A549 (cell line): ENCODE measurements at regions not wholly inside any gene's neighbourhood (a gene's known extent, or its start where the extent isn't known, plus 50 kb on each side); places are given as distances from the start of the nearest gene placed in this dataset.

Experiments used
- ATAC-seq, 2 experiments: fragments of 200-7000 bp in 1 of 2; fragments of >200 bp in 1 of 2; cut with Nextera tagmentation in 1 of 2; cut with Tn5 transposase in 1 of 2; 3 replicates each; pipeline versions ENCODE4 v1.8.0 to v1.9.1; 2018 to 2020; ENCODE audit warnings: mild to moderate bottlenecking in 1 of 2, moderate library complexity in 1 of 2
- CTCF ChIA-PET: fragments of 300-600 bp; sonication (Branson Sonifier 250); formaldehyde crosslinking; extraction: SDS; loops from one replicate; lab custom pipeline; 2021; ENCODE audit warnings: antibody characterized with exemption, inconsistent platforms; lab: Yijun Ruan, JAX
- POLR2A ChIA-PET: fragments of 350-600 bp; formaldehyde crosslinking; extraction: SDS; loops from one replicate; lab custom pipeline; 2021; ENCODE audit warnings: antibody characterized with exemption, inconsistent platforms; lab: Yijun Ruan, JAX
- DNase-seq, 2 experiments: peaks; one replicate each; pipeline versions ENCODE4 v3.0.0 to v3.0.0-alpha.2; 2011 to 2016; ENCODE audit warnings: low read depth in 1 of 2, low spot score in 1 of 2
- FAIRE-seq: peaks from 2 replicates; lab custom pipeline; 2011; peaks lifted over from hg19 to GRCh38; lab: Jason Lieb, UNC
- H3K27ac ChIP-seq, 2 experiments: fragments of >200 bp; sonication (Bioruptor Twin); formaldehyde crosslinking; 3 replicates each; pipeline ENCODE4 v1.5.1; 2016 to 2017
- H3K4me1 ChIP-seq: fragments of >200 bp; sonication (Bioruptor Twin); formaldehyde crosslinking; 3 replicates; pipeline ENCODE4 v1.6.1; 2016
- H3K4me2 ChIP-seq: fragments of >200 bp; sonication (Bioruptor Twin); formaldehyde crosslinking; 3 replicates; pipeline ENCODE4 v1.6.1; 2016
- H3K4me3 ChIP-seq: fragments of >200 bp; sonication (Bioruptor Twin); formaldehyde crosslinking; 3 replicates; pipeline ENCODE4 v1.5.1; 2016
- H3K9me3 ChIP-seq: fragments of >200 bp; sonication (Bioruptor Twin); formaldehyde crosslinking; 3 replicates; pipeline ENCODE4 v1.6.1; 2016
- CBX8 ChIP-seq: fragments of 200-600 bp; sonication (generic); IDR thresholded peaks from 2 replicates; pipeline ENCODE4 v1.6.1; 2016
- CEBPB ChIP-seq, 2 experiments: fragments of >200 bp in 1 of 2; sonication (Bioruptor Twin) in 1 of 2; formaldehyde crosslinking in 1 of 2; IDR thresholded peaks; 2 replicates each; pipeline ENCODE4 v1.6.1; 2012 to 2016
- EHF ChIP-seq: fragments of 250-450 bp; sonication (Bioruptor Pico); IDR thresholded peaks from 2 replicates; pipeline ENCODE4 v1.5.0; 2020; ENCODE audit warnings: mild to moderate bottlenecking
- EP300 ChIP-seq, 2 experiments: fragments of >200 bp; sonication (Bioruptor Twin); formaldehyde crosslinking; IDR thresholded peaks; 2 replicates in 1 of 2; 3 replicates in 1 of 2; pipeline ENCODE4 v1.6.1; 2016 to 2017
- FOSB ChIP-seq: fragments of 250-450 bp; sonication (Bioruptor Pico); IDR thresholded peaks from 2 replicates; pipeline ENCODE4 v1.5.0; 2020; ENCODE audit warnings: mild to moderate bottlenecking, moderate library complexity
- FOSL2 ChIP-seq, 2 experiments: fragments of 450-650 bp in 1 of 2; fragments of >200 bp in 1 of 2; sonication (Bioruptor Twin) in 1 of 2; formaldehyde crosslinking; IDR thresholded peaks; 2 replicates each; pipeline versions ENCODE4 v1.5.0 to v1.6.1; 2016 to 2020; ENCODE audit warnings: mild to moderate bottlenecking in 1 of 2, moderate library complexity in 1 of 2
- FOXS1 ChIP-seq: fragments of 250-450 bp; sonication (Bioruptor Pico); IDR thresholded peaks from 2 replicates; pipeline ENCODE4 v1.5.0; 2020; ENCODE audit warnings: mild to moderate bottlenecking, moderate library complexity
- GATA3 ChIP-seq: IDR thresholded peaks from 2 replicates; pipeline ENCODE4 v1.6.1; 2012; ENCODE audit warnings: borderline replicate concordance
- HOXB5 ChIP-seq: fragments of 250-450 bp; sonication (Bioruptor Pico); IDR thresholded peaks from 2 replicates; pipeline ENCODE4 v1.5.0; 2020; ENCODE audit warnings: mild to moderate bottlenecking, moderate library complexity
- KDM5A ChIP-seq: fragments of 200-600 bp; sonication (generic); IDR thresholded peaks from 2 replicates; pipeline ENCODE4 v1.6.1; 2016; ENCODE audit warnings: antibody characterized with exemption, mild to moderate bottlenecking
- MAZ ChIP-seq: fragments of 150-350 bp; IDR thresholded peaks from 2 replicates; pipeline ENCODE4 v1.6.1; 2014; ENCODE audit warnings: antibody characterized with exemption, low read depth, low read length, borderline replicate concordance
- POLR2A ChIP-seq: IDR thresholded peaks from 2 replicates; pipeline ENCODE4 v1.6.1; 2012; ENCODE audit warnings: mild to moderate bottlenecking, low read length
- POLR2AphosphoS2 ChIP-seq: conservative IDR thresholded peaks from 2 replicates; pipeline ENCODE4 v1.6.1; 2012; ENCODE audit warnings: low read length, improper control_type of control experiment, inconsistent platforms
- RAD21 ChIP-seq, 2 experiments: fragments of >200 bp in 1 of 2; sonication (Bioruptor Twin) in 1 of 2; formaldehyde crosslinking in 1 of 2; IDR thresholded peaks in 1 of 2; conservative IDR thresholded peaks in 1 of 2; 2 replicates in 1 of 2; 3 replicates in 1 of 2; pipeline ENCODE4 v1.6.1; 2012 to 2018; ENCODE audit warnings: inconsistent platforms in 1 of 2
- RFX5 ChIP-seq: fragments of 450-650 bp; IDR thresholded peaks from 2 replicates; pipeline ENCODE4 v1.7.1; 2014; ENCODE audit warnings: antibody characterized with exemption, mild to moderate bottlenecking, moderate library complexity
- RNF2 ChIP-seq: fragments of 200-600 bp; sonication (generic); IDR thresholded peaks from 2 replicates; pipeline ENCODE4 v1.6.1; 2016; ENCODE audit warnings: low read depth, mild to moderate bottlenecking, antibody characterized with exemption, moderate library complexity, borderline replicate concordance
- TP53 ChIP-seq: fragments of 250-450 bp; sonication (Bioruptor Pico); IDR thresholded peaks from 2 replicates; pipeline ENCODE4 v1.5.0; 2021; ENCODE audit warnings: mild to moderate bottlenecking, moderate library complexity
- ZNF302 ChIP-seq: fragments of 250-450 bp; sonication (Bioruptor Pico); IDR thresholded peaks from 2 replicates; pipeline ENCODE4 v1.9.0; 2021; ENCODE audit warnings: inconsistent platforms, mild to moderate bottlenecking, moderate library complexity
- WGBS: methylation state at CpG from one replicate; pipeline ENCODE4 v1.1.6; 2017; ENCODE audit errors: missing lambda C conversion rate; 5-methylcytosine and 5-hydroxymethylcytosine counted together
- TF ChIP-seq, protein P1 (sequence below): IDR thresholded peaks from 2 replicates; pipeline ENCODE4 v1.6.1; 2012; ENCODE audit warnings: low read depth, borderline replicate concordance
- TF ChIP-seq, protein P2 (sequence below): fragments of 250-450 bp; sonication (Bioruptor Pico); IDR thresholded peaks from 2 replicates; pipeline ENCODE4 v1.5.0; 2020; ENCODE audit warnings: low read depth, mild to moderate bottlenecking, moderate library complexity

DNA sequence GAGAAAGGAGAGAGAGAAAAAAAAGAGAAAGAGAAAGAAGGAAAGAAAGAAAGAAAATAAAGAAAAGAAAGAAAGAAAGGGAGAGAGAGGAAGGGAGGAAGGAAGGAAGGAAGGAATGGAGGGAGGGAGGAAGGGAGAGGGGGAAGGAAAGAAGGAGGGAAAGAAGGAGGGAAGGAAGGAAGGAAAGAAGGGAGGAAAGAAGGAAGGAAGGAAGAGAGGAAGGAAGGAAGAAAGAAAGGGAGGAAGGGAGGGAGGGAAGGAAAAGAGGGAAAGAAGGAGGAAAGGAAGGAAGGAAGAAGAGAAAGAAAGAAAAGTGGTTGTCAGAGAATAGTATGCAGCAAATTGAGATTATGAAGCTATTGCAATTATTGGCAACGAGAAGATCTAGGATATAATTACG lies 49.9 kb upstream of the NIPBL start:
- H3K4me2 ChIP-seq = no peak overlapping the region
- ATAC-seq = no peak
- H3K27ac ChIP-seq = no peak overlapping the region
- no peaks in the 10 kb centered on the region for H3K4me1 ChIP-seq
- 0% methylated on average over 2 of the region's 2 CpGs for WGBS
- no peaks in the 10 kb centered on the region for H3K9me3 ChIP-seq
- ChIA-PET POLR2A (no interaction called here), CTCF (no interaction called here)
- DNase-seq = no peak
- FAIRE-seq = no peak
- TF ChIP-seq MAZ (no peak), RAD21 (conservative IDR thresholded peaks at IDR 0.05 in 1 of 2, IDR thresholded peaks at IDR 0.05 in 1 of 2) (no peak), FOSL2 (IDR thresholded peaks at IDR 0.05) (no peak), FOSL2 (CRISPR knock-in tag; IDR thresholded peaks at IDR 0.05) (no peak), FOSB (CRISPR knock-in tag) (no peak), RFX5 (no peak), CEBPB (IDR thresholded peaks at IDR 0.05) (no peak), CBX8 (no peak), POLR2A (no peak), KDM5A (no peak), ZNF302 (no peak), EHF (CRISPR knock-in tag) (no peak), EP300 (IDR thresholded peaks at IDR 0.05) (no peak), RNF2 (no peak), FOXS1 (CRISPR knock-in tag) (no peak), POLR2AphosphoS2 (no peak), TP53 (no peak), GATA3 (no peak), HOXB5 (CRISPR knock-in tag) (no peak)
- TF ChIP-seq, protein P1, sequence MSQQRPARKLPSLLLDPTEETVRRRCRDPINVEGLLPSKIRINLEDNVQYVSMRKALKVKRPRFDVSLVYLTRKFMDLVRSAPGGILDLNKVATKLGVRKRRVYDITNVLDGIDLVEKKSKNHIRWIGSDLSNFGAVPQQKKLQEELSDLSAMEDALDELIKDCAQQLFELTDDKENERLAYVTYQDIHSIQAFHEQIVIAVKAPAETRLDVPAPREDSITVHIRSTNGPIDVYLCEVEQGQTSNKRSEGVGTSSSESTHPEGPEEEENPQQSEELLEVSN = no peak
- TF ChIP-seq, protein P2, sequence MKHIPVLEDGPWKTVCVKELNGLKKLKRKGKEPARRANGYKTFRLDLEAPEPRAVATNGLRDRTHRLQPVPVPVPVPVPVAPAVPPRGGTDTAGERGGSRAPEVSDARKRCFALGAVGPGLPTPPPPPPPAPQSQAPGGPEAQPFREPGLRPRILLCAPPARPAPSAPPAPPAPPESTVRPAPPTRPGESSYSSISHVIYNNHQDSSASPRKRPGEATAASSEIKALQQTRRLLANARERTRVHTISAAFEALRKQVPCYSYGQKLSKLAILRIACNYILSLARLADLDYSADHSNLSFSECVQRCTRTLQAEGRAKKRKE (CRISPR knock-in tag) = no peak
- no peak overlapping the region for H3K4me3 ChIP-seq
